Lower leg skin (tissue), 3 donors: ENCODE measurements at regions not wholly inside any gene's neighbourhood (a gene's known extent, or its start where the extent isn't known, plus 50 kb on each side); places are given as distances from the start of the nearest gene placed in this dataset.

ENCODE experiments used
- CTCF ChIP-seq, 3 donors: fragments of 450-650 bp; IDR thresholded peaks; one replicate each; pipeline ENCODE4 v1.5.1; 2016; ENCODE audit warnings: antibody characterized with exemption in 3 of 3, mild to moderate bottlenecking in 3 of 3, moderate library complexity in 2 of 3
- POLR2A ChIP-seq, 2 donors: fragments of 450-650 bp; IDR thresholded peaks; one replicate each; pipeline ENCODE4 v1.6.1; 2016 to 2017; ENCODE audit warnings: antibody characterized with exemption in 2 of 2, mild to moderate bottlenecking in 1 of 2, moderate library complexity in 1 of 2

DNA sequence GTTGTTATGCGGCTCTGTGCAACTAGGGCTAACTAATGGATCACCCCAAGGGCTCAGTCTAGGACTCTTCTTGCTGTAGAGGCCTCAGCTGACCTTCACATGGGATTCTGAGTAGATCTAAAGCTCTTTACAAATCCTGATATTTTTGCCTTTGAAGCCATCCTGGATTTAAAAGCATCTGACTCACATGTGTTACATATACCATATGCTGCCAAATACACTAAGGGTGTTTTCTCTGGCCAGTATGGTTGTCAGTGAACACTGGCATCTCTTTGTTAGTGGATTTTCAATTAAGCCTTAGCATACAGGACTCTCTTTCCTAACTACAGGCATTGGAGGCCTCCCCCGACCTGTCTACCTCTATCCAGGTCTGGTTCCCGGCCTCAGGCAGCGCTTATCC, 992.8 kb upstream of the FANCL start:
- no peak for TF ChIP-seq CTCF (IDR thresholded peaks at IDR 0.05)
- TF ChIP-seq POLR2A (IDR thresholded peaks at IDR 0.05): no peak
